ENCODE measurements at regions not wholly inside any gene's neighbourhood (a gene's known extent, or its start where the extent isn't known, plus 50 kb on each side); places are given as distances from the start of the nearest gene placed in this dataset.

DNA sequence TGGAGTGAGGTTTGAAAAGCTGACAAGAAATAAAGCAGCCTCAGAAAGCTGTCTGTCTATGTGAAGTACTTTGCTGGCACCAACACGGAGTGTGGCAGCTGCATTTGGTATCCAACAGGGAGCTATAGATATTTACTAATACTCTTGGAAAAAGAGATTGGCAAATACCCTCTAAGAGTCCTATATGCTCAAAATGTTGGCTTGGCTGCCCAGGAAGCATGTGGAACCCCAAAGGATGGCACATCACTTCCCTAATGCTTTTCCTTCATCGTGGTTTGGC lies 398.3 kb downstream of the TLE4 start:
- FAIRE-seq, result no peak

GRCh38 chr9:79969393-79970145 lies 397.8 kb downstream of the TLE4 start:
- no peak for FAIRE-seq

DNA sequence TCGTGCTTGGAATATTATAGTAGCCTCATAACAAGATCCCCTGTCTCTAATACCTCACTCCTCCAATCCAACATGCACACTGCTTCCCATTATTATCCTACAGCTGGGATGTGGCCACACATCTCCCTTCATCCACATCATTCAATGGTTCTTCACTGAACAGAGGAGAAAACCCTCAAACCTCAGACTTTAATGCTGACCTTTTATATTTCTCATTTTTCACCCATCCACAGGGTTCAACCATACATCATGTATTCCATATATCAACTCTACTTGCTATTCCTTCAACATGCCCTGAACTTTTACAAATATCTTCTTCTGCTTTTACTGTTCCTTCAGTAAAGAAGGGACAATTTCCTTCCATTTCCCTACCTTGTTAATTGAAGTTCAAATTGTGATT lies 396.8 kb downstream of the TLE4 start:
- FAIRE-seq, result no peak

- no peak for FAIRE-seq
These were observed 391.1 kb downstream of the TLE4 start for GRCh38 chr9:79962836-79963235.

DNA sequence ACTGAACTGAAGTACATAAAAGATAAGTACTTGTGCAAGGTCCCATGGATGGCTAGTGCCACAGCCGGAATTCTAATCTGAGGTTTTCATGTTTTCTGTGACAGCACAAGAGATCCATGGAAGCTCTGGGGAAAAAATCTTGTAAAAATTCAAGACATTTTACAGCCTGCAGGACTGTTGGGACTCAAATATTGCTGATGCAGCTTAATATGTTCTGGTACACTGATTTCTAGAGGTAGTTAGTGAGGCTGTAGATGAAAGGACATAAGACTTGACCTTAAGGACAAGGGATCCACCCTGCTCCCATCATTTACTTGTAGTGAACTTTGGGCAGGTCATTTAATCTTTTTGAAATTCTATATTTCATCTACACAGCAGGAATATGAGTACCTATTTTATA lies 390.4 kb downstream of the TLE4 start:
- no peak for FAIRE-seq

DNA sequence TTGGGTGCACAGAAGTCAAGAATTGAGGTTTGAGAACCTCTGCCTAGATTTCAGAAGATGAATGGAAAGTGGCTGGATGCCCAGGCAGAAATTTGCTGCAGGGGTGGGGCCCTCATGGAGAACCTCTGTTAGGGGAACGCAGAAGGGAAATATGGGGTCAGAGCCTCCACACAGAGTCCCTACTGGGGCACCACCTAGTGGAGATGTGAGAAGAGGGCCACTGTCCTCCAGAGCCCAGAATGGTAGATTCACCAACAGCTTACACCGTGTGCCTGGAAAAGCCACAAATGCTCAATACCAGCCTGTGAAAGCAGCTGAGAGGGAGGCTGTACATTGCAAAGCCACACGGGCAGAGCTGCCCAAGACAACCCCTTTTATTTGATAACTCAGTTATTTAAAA lies 383.5 kb downstream of the TLE4 start:
- no peak for FAIRE-seq

DNA sequence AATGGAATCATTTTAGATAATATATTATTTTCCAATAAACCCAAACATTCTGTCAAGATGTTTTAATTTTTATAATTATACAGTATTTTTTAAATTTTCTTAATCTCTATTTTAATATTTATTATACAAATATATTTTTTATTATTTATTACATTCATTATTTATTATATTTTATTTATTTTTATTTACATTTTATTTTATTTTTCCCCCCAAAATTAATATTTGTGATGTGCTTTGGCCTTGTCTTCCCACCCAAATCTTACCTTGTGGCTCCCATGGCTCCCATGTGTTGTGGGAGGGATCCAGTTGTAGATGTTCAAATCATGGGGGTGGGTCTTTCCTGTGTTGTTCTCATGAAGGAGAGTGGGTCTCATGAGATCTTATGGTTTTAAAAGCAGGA lies 382.1 kb downstream of the TLE4 start:
- FAIRE-seq, result peak; percentile 95

DNA sequence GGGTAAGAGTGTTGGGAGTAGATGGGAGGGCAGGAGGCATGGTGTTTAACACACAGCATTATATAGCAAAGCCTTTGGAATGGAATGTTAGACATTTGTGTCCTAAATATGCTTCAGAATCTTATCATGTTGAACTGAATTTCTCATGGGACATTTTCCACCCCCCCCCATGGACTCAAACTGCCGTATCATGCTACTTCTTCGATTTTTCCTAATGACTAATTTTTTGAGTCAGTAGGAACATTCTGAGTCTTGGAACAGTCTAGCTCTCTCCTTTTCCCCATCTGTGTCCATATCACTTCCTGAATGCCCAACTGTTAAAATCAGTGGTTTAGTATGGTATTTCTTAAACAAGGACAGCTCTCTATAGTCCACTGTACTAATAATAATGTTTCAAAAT lies 380.6 kb downstream of the TLE4 start:
- no peak for FAIRE-seq

DNA sequence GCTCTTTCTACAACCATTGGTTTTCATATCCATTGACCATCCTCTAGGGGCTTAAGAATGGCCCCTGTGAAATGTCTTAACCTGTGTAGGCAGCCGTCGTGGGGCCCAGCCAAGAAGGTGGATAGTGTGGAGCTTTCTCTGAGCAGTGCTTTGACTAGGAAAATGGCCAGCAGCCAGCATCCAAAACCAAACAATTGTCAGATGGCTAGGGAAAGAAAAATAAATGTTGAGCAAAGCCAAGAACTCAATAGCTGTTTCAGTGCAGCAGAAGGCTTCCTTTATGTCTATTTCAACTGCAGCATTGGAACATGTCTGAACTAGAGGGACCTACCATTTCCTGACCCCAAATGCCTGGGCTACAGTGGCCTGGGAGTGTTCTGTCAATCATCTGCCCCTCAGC lies 374.9 kb downstream of the TLE4 start:
- FAIRE-seq, result no peak

DNA sequence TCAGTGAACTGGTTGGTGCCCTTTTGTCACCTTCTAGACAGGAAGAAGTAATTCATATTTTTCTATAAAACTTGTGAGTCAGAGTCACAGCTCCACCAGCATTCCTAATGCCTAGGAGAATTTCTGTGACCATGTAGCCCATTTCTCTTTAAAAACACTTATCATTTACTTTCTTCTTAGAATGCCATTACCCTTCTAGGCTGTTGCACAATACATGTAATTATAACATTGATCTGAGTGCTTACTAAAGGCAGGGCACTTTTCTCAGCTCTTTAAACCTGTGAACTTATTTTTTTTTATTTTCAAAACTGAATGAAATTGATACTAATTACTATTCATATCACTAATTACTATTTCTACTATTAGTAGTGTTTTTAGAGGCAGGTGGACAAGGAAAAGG lies 373.7 kb downstream of the TLE4 start:
- FAIRE-seq, result no peak

DNA sequence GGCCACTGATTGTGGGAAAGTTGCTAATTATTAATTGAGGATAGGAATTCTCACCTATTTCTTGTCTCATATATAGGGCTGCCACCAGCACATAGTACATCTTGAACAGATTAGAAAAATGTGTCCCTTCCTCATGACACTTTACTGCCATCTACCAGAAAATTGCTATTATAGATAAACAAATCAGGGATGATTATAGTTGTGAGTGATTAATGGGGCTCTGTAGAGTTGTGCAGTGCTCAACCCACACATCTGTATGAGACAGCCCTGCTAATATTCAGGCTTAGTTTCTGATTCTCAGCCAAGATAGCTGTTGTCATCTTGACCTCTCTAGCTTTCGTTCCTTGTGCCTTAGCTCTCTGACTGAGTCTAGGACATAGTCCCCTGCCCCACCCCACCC lies 373.3 kb downstream of the TLE4 start:
- FAIRE-seq, result no peak

- no peak for FAIRE-seq
These were observed 369.2 kb downstream of the TLE4 start for GRCh38 chr9:79940919-79941318.

DNA sequence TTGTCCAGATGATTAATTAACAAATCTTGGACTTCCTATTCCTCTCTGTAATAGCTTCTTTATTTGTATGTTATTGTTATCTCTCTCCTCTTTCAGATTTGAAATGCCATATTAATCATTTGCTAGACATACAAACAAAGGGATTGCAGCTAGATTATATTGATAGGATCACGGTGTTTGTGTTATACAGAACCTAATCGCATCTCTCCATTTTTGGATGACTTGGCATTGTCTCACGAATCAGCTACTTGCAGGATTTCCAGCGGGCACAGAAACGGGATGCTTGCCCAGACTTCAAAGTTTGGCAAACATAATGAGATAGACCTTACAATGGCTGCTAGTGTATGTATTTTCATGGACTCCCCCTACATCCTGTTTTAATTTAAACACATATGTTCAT lies 368.1 kb downstream of the TLE4 start:
- FAIRE-seq, result no peak

DNA sequence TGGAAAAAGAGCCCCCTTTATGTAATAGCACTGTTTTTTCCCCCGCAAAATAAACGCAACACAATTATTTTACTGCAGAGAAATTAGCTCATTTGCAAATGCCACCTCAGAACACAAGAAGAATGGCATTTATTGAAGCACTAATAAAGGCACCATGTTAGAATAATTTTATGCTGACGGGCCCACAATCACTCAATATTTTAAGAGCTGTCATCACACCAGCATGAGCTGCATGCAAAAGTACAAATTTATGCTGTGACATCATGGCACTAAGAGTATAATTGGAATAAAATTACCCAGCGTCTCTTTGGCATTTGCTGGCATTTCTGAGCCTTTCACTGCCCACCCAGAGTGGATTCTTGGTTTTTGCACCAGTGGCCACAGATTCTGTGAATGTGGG lies 364.6 kb downstream of the TLE4 start:
- FAIRE-seq, result no peak

DNA sequence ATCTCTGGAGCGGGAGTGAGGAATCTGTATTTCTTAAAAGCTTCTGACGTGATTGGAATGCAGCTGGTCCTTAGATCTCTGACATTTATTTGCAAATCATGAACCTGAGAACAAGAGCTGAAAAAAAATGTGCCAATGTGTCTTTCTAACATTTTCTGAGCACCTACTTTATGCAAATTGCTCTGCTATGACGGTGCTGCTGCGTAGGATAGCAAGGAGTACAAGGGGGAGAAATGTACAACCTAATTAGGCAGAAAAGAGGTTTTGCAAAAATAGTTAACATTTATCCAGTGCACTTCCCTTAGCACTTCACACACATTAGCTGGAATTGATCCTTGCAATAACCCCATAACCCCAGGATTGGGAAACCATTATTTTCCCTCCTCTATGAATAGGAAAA lies 357.5 kb downstream of the TLE4 start:
- FAIRE-seq, result no peak

- no peak for FAIRE-seq
These were observed 357.0 kb downstream of the TLE4 start for GRCh38 chr9:79928661-79929223.

DNA sequence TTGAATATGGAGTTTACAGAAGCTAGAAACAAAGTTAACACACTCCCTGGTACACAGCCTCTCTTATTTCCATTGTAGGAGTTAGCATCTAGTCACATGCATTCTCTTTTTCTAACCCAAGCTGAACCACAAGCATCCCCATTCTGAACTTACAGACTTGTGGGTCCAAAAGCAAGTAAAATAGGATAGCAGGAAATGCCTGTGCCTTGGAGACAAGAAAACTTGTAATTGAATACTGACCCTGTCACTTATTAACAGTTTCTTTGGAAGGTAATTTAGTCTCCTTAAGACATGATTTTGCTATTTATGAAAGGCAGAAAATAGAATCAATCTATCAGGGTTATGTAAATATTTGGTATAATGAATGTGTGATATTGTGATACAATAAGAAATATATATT lies 353.6 kb downstream of the TLE4 start:
- FAIRE-seq, result no peak

DNA sequence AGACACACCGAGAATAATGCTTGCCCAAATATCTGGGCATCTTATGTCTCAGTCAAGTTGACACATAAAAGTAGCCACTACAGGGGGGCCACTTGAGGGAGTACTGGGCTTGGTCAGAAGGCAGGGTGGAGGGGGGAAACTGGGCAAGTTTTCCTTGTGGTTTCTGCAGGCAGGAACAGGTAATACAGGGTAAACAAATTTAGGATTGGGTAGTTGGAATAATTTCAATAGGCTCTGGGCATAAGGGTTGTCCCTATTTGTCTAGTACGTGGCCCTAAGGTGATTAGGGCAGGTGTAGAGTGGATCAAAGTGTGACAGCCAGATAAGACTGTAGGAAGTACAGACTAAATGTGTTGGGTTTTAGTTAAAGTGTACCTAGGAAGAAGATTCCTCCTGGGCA lies 353.1 kb downstream of the TLE4 start:
- no peak for FAIRE-seq

DNA sequence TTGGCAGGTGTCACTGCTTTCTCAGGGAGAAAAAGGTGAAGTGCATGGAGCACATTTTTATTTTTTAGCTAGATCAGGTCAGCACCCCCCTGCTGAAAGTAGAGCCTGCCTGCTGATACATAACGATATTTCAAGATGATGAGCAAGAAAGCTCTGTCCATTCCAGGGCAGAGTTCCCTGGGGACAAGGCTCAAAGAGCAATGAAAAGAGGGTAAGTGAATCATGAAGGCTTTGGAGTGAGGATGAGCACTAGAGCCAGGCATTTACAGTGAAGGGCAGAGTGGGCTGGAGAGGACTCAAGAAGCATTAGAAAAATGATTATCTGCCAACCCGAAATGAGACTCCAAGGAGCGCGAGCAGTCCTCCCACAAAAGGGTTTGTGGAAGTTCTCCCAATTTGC lies 345.7 kb downstream of the TLE4 start:
- FAIRE-seq, result no peak

- no peak for FAIRE-seq
These were observed 342.1 kb downstream of the TLE4 start for GRCh38 chr9:79913867-79914266.

GRCh38 chr9:79912318-79913070 lies 340.7 kb downstream of the TLE4 start:
- no peak for FAIRE-seq

GRCh38 chr9:79911724-79912123 lies 340.0 kb downstream of the TLE4 start:
- no peak for FAIRE-seq

GRCh38 chr9:79902825-79903600 lies 331.2 kb downstream of the TLE4 start:
- FAIRE-seq, result no peak

GRCh38 chr9:79900754-79901153 lies 329.0 kb downstream of the TLE4 start:
- no peak for FAIRE-seq
